Panc1 (cell line): ENCODE measurements at regions not wholly inside any gene's neighbourhood (a gene's known extent, or its start where the extent isn't known, plus 50 kb on each side); places are given as distances from the start of the nearest gene placed in this dataset.

Source experiments
- POLR2AphosphoS5 ChIP-seq: IDR thresholded peaks from 2 replicates; pipeline ENCODE4 v1.6.1; 2012; ENCODE audit warnings: mild to moderate bottlenecking, low read depth, low read length, moderate library complexity
- TF ChIP-seq, protein P1 (sequence below): fragments of 450-650 bp; IDR thresholded peaks from 2 replicates; pipeline ENCODE4 v1.5.1; 2017; ENCODE audit warnings: mild to moderate bottlenecking
- TF ChIP-seq, protein P2 (sequence below), 2 experiments: IDR thresholded peaks; 2 replicates each; pipeline ENCODE4 v1.6.1; 2011 to 2012; ENCODE audit warnings: low read depth in 2 of 2, control low read depth in 1 of 2, low read length in 1 of 2, mild to moderate bottlenecking in 1 of 2, moderate library complexity in 1 of 2; ENCODE audit not compliant: insufficient read depth in 1 of 2

DNA sequence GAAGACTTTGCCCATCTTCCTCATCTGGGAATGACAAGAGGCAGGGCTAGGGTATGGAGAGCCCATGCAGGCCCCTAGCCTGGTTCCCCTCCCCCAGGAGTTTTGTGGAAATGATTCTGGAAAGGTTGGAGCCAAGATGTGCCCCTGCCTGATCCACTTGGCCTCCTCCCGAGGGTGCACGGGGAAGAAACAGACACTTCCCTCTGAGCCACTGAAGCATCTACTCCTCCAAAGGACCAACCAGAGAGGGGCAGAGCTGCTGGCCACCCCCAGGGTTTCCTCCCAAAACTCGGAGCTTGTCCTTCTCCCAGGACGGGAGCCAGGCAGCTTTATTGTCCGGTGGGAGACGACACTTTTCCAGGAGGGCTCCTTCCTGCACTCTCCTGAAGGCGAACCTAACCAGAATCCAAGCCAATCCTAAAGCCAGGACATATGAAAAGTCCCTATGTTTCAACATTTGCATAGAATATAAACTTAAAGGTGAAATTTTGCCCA, 149.2 kb upstream of the COPS8 start:
- TF ChIP-seq, protein P1, sequence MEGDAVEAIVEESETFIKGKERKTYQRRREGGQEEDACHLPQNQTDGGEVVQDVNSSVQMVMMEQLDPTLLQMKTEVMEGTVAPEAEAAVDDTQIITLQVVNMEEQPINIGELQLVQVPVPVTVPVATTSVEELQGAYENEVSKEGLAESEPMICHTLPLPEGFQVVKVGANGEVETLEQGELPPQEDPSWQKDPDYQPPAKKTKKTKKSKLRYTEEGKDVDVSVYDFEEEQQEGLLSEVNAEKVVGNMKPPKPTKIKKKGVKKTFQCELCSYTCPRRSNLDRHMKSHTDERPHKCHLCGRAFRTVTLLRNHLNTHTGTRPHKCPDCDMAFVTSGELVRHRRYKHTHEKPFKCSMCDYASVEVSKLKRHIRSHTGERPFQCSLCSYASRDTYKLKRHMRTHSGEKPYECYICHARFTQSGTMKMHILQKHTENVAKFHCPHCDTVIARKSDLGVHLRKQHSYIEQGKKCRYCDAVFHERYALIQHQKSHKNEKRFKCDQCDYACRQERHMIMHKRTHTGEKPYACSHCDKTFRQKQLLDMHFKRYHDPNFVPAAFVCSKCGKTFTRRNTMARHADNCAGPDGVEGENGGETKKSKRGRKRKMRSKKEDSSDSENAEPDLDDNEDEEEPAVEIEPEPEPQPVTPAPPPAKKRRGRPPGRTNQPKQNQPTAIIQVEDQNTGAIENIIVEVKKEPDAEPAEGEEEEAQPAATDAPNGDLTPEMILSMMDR, result no peak
- TF ChIP-seq, protein P2, sequence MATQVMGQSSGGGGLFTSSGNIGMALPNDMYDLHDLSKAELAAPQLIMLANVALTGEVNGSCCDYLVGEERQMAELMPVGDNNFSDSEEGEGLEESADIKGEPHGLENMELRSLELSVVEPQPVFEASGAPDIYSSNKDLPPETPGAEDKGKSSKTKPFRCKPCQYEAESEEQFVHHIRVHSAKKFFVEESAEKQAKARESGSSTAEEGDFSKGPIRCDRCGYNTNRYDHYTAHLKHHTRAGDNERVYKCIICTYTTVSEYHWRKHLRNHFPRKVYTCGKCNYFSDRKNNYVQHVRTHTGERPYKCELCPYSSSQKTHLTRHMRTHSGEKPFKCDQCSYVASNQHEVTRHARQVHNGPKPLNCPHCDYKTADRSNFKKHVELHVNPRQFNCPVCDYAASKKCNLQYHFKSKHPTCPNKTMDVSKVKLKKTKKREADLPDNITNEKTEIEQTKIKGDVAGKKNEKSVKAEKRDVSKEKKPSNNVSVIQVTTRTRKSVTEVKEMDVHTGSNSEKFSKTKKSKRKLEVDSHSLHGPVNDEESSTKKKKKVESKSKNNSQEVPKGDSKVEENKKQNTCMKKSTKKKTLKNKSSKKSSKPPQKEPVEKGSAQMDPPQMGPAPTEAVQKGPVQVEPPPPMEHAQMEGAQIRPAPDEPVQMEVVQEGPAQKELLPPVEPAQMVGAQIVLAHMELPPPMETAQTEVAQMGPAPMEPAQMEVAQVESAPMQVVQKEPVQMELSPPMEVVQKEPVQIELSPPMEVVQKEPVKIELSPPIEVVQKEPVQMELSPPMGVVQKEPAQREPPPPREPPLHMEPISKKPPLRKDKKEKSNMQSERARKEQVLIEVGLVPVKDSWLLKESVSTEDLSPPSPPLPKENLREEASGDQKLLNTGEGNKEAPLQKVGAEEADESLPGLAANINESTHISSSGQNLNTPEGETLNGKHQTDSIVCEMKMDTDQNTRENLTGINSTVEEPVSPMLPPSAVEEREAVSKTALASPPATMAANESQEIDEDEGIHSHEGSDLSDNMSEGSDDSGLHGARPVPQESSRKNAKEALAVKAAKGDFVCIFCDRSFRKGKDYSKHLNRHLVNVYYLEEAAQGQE (IDR thresholded peaks at IDR 0.05; ENCODE audit: insufficient read depth in 1 of 2, low read depth in 2 of 2, low read length in 1 of 2), result no peak
- no peak for TF ChIP-seq POLR2AphosphoS5
